AML-193 (cell line): ENCODE measurements at regions not wholly inside any gene's neighbourhood (a gene's known extent, or its start where the extent isn't known, plus 50 kb on each side); places are given as distances from the start of the nearest gene placed in this dataset.

Source experiments
- DNase-seq, 2 experiments: peaks; one replicate each; lab custom pipeline; 2025; lab: John Stamatoyannopoulos, UW

- DNase-seq: no peak
Observed at GRCh38 chr6:134525190-134525868, 207.4 kb upstream of the SGK1 start.

- no peak for DNase-seq
Observed at GRCh38 chr6:134523903-134524650, 206.2 kb upstream of the SGK1 start.

- DNase-seq: no peak
Observed at GRCh38 chr6:134523051-134523450, 205.1 kb upstream of the SGK1 start.

GRCh38 chr6:134521116-134521501 lies 203.2 kb upstream of the SGK1 start:
- DNase-seq: no peak

GRCh38 chr6:134520181-134521115 lies 202.5 kb upstream of the SGK1 start:
- DNase-seq: no peak

GRCh38 chr6:134519465-134519864 lies 201.6 kb upstream of the SGK1 start:
- DNase-seq: peak; percentile 76 to 79

- DNase-seq: no peak
Observed at GRCh38 chr6:134517868-134518267, 200.0 kb upstream of the SGK1 start.

GRCh38 chr6:134517145-134517658 lies 199.3 kb upstream of the SGK1 start:
- DNase-seq: no peak

- DNase-seq: no peak
Observed at GRCh38 chr6:134516582-134516981, 198.7 kb upstream of the SGK1 start.

GRCh38 chr6:134515986-134516385 lies 198.1 kb upstream of the SGK1 start:
- DNase-seq: no peak

- no peak for DNase-seq
Observed at GRCh38 chr6:134512981-134513391, 195.1 kb upstream of the SGK1 start.

- DNase-seq: no peak
Observed at GRCh38 chr6:134511984-134512683, 194.2 kb upstream of the SGK1 start.

GRCh38 chr6:134510920-134511319 lies 193.0 kb upstream of the SGK1 start:
- peak; percentile 37 to 42 for DNase-seq

GRCh38 chr6:134510142-134510541 lies 192.2 kb upstream of the SGK1 start:
- DNase-seq: no peak

- DNase-seq: no peak
Observed at GRCh38 chr6:134508862-134509498, 191.1 kb upstream of the SGK1 start.

- no peak for DNase-seq
Observed at GRCh38 chr6:134506162-134506561, 188.2 kb upstream of the SGK1 start.

- DNase-seq: no peak
Observed at GRCh38 chr6:134503585-134504281, 185.8 kb upstream of the SGK1 start.

- no peak for DNase-seq
Observed at GRCh38 chr6:134502614-134503549, 185.0 kb upstream of the SGK1 start.

GRCh38 chr6:134495890-134496248 lies 178.0 kb upstream of the SGK1 start:
- no peak for DNase-seq
